Prostate gland (tissue), 2 donors: ENCODE measurements at regions not wholly inside any gene's neighbourhood (a gene's known extent, or its start where the extent isn't known, plus 50 kb on each side); places are given as distances from the start of the nearest gene placed in this dataset.

ENCODE experiments used
- POLR2A ChIP-seq: fragments of 450-650 bp; IDR thresholded peaks from one replicate; pipeline ENCODE4 v1.6.1; 2016; ENCODE audit warnings: antibody characterized with exemption, mild to moderate bottlenecking
- POLR2AphosphoS5 ChIP-seq: sonication (generic); formaldehyde crosslinking; IDR thresholded peaks from one replicate; pipeline ENCODE4 v1.6.1; 2017; ENCODE audit warnings: antibody characterized with exemption
- TF ChIP-seq, protein P1 (sequence below), 4 experiments: fragments of 200-600 bp in 2 of 4; fragments of 450-650 bp in 2 of 4; sonication (generic) in 2 of 4; IDR thresholded peaks; 1 replicate in 3 of 4; 2 replicates in 1 of 4; pipeline ENCODE4 v1.5.1; 2016 to 2019; ENCODE audit warnings: antibody characterized with exemption in 4 of 4, mild to moderate bottlenecking in 2 of 4, moderate library complexity in 2 of 4

- TF ChIP-seq POLR2A (no peak), POLR2AphosphoS5 (no peak)
- TF ChIP-seq, protein P1, sequence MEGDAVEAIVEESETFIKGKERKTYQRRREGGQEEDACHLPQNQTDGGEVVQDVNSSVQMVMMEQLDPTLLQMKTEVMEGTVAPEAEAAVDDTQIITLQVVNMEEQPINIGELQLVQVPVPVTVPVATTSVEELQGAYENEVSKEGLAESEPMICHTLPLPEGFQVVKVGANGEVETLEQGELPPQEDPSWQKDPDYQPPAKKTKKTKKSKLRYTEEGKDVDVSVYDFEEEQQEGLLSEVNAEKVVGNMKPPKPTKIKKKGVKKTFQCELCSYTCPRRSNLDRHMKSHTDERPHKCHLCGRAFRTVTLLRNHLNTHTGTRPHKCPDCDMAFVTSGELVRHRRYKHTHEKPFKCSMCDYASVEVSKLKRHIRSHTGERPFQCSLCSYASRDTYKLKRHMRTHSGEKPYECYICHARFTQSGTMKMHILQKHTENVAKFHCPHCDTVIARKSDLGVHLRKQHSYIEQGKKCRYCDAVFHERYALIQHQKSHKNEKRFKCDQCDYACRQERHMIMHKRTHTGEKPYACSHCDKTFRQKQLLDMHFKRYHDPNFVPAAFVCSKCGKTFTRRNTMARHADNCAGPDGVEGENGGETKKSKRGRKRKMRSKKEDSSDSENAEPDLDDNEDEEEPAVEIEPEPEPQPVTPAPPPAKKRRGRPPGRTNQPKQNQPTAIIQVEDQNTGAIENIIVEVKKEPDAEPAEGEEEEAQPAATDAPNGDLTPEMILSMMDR (IDR thresholded peaks at IDR 0.05), result no peak
Observed at GRCh38 chr2:136235546-136235945, 117.6 kb upstream of the CXCR4 start.
